22Rv1 (cell line): ENCODE measurements at regions not wholly inside any gene's neighbourhood (a gene's known extent, or its start where the extent isn't known, plus 50 kb on each side); places are given as distances from the start of the nearest gene placed in this dataset.

ENCODE experiments used
- ZFX ChIP-seq: fragments of 450-650 bp; IDR thresholded peaks from 2 replicates; pipeline ENCODE4 v1.6.1; 2017; ENCODE audit warnings: antibody characterized with exemption, borderline replicate concordance
- TF ChIP-seq, protein P1 (sequence below): fragments of 450-650 bp; IDR thresholded peaks from 2 replicates; pipeline ENCODE4 v1.5.1; 2017; ENCODE audit warnings: mild to moderate bottlenecking

DNA sequence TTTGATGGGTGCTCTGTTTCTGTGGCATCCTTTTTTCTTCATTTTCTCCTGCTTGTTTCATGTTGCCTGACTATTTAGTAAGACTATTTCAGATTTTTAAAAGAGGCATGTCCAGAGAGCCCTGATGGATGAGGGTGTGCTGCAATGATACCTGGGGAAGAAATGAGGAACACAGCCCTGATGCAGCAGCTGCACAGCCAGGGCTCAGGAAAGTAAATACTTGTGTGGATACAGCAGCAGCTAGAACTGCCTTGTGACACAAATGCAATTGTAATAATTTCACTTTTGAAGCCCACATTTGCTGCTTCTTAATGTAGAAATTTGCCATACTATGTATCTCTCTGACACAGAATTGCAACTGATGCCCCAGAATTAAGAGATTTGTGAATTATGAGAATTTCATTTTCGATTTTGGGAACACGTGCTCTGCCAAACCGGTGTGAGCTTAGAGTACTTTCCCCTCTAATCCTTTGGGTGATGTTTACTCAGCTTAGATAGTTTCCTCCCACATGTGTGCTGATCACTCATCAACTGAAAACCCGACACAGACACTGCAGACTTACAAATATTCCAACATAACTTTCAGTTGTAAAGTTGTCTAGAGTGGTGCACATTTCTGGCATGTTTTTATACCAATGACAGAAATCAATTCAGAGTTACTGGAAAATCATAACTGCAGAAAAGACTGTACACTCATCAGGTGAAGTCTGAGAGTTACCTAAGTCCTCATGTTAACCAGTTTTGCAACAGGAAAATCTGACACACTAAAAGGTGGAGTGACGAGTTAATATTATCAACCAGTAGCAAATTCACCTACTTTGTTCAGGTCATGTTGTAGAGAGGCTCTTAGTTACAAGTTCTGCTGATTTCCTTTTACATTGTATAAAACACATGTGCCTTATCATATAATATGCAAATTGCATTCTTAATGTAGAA is 383.4 kb downstream of the CBLN2 start:
- TF ChIP-seq, protein P1, sequence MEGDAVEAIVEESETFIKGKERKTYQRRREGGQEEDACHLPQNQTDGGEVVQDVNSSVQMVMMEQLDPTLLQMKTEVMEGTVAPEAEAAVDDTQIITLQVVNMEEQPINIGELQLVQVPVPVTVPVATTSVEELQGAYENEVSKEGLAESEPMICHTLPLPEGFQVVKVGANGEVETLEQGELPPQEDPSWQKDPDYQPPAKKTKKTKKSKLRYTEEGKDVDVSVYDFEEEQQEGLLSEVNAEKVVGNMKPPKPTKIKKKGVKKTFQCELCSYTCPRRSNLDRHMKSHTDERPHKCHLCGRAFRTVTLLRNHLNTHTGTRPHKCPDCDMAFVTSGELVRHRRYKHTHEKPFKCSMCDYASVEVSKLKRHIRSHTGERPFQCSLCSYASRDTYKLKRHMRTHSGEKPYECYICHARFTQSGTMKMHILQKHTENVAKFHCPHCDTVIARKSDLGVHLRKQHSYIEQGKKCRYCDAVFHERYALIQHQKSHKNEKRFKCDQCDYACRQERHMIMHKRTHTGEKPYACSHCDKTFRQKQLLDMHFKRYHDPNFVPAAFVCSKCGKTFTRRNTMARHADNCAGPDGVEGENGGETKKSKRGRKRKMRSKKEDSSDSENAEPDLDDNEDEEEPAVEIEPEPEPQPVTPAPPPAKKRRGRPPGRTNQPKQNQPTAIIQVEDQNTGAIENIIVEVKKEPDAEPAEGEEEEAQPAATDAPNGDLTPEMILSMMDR: no peak
- no peak for TF ChIP-seq ZFX
